ENCODE measurements at regions not wholly inside any gene's neighbourhood (a gene's known extent, or its start where the extent isn't known, plus 50 kb on each side); places are given as distances from the start of the nearest gene placed in this dataset.

DNA sequence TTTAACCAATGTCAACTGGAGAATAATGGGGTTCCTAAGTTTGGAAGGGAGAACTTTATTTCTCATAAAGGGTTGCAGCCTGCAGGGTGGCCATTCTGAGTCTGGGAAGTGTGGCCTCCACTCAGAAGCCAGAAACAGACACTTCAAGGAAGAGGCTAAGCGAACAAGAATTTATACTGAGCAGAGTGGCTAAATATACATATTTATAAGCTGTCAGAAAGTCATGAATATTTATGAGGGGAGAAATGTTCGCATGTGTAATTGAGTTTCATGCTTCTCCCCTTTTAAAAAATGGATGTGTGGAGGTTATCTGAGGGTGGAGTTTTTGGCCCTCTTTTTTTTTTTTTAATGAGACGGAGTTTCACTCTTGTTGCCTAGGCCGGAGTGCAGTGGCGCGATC lies 78.1 kb upstream of the PLAC8 start:
- TF ChIP-seq, protein P1, sequence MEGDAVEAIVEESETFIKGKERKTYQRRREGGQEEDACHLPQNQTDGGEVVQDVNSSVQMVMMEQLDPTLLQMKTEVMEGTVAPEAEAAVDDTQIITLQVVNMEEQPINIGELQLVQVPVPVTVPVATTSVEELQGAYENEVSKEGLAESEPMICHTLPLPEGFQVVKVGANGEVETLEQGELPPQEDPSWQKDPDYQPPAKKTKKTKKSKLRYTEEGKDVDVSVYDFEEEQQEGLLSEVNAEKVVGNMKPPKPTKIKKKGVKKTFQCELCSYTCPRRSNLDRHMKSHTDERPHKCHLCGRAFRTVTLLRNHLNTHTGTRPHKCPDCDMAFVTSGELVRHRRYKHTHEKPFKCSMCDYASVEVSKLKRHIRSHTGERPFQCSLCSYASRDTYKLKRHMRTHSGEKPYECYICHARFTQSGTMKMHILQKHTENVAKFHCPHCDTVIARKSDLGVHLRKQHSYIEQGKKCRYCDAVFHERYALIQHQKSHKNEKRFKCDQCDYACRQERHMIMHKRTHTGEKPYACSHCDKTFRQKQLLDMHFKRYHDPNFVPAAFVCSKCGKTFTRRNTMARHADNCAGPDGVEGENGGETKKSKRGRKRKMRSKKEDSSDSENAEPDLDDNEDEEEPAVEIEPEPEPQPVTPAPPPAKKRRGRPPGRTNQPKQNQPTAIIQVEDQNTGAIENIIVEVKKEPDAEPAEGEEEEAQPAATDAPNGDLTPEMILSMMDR (IDR thresholded peaks at IDR 0.05), result no peak
- TF ChIP-seq, protein P2, sequence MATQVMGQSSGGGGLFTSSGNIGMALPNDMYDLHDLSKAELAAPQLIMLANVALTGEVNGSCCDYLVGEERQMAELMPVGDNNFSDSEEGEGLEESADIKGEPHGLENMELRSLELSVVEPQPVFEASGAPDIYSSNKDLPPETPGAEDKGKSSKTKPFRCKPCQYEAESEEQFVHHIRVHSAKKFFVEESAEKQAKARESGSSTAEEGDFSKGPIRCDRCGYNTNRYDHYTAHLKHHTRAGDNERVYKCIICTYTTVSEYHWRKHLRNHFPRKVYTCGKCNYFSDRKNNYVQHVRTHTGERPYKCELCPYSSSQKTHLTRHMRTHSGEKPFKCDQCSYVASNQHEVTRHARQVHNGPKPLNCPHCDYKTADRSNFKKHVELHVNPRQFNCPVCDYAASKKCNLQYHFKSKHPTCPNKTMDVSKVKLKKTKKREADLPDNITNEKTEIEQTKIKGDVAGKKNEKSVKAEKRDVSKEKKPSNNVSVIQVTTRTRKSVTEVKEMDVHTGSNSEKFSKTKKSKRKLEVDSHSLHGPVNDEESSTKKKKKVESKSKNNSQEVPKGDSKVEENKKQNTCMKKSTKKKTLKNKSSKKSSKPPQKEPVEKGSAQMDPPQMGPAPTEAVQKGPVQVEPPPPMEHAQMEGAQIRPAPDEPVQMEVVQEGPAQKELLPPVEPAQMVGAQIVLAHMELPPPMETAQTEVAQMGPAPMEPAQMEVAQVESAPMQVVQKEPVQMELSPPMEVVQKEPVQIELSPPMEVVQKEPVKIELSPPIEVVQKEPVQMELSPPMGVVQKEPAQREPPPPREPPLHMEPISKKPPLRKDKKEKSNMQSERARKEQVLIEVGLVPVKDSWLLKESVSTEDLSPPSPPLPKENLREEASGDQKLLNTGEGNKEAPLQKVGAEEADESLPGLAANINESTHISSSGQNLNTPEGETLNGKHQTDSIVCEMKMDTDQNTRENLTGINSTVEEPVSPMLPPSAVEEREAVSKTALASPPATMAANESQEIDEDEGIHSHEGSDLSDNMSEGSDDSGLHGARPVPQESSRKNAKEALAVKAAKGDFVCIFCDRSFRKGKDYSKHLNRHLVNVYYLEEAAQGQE (IDR thresholded peaks at IDR 0.05; ENCODE audit: insufficient read depth in 1 of 2, low read depth in 2 of 2, low read length in 1 of 2), result no peak
- TF ChIP-seq POLR2AphosphoS5 (IDR thresholded peaks at IDR 0.05; ENCODE audit: low read depth, low read length), result no peak
- no peak for TF ChIP-seq SIN3A (IDR thresholded peaks at IDR 0.05; ENCODE audit: borderline replicate concordance, insufficient read depth, low read depth, low read length)

Data from Panc1 (cell line).